ENCODE measurements at regions not wholly inside any gene's neighbourhood (a gene's known extent, or its start where the extent isn't known, plus 50 kb on each side); places are given as distances from the start of the nearest gene placed in this dataset.
A peak's percentile ranks its signal among the peaks of the same experiment; 100 is the strongest.
"Not testable (repeated sequence)": the region's sequence is repeated elsewhere in the genome, so short reads cannot be mapped to it uniquely, and the experiment has no call there.

GRCh38 chr14:58994130-58994529 is 194.3 kb upstream of the DAAM1 start:
- TF ChIP-seq, protein P1, sequence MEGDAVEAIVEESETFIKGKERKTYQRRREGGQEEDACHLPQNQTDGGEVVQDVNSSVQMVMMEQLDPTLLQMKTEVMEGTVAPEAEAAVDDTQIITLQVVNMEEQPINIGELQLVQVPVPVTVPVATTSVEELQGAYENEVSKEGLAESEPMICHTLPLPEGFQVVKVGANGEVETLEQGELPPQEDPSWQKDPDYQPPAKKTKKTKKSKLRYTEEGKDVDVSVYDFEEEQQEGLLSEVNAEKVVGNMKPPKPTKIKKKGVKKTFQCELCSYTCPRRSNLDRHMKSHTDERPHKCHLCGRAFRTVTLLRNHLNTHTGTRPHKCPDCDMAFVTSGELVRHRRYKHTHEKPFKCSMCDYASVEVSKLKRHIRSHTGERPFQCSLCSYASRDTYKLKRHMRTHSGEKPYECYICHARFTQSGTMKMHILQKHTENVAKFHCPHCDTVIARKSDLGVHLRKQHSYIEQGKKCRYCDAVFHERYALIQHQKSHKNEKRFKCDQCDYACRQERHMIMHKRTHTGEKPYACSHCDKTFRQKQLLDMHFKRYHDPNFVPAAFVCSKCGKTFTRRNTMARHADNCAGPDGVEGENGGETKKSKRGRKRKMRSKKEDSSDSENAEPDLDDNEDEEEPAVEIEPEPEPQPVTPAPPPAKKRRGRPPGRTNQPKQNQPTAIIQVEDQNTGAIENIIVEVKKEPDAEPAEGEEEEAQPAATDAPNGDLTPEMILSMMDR (IDR thresholded peaks at IDR 0.05; ENCODE audit: low read depth, low read length) = no peak
- no peak for DNase-seq (ENCODE audit: low read depth in 2 of 2)
- H3K4me3 ChIP-seq (replicated peaks in 1 of 2; ENCODE audit: low read depth in 2 of 2, low read length in 2 of 2) = no peak overlapping the region

GRCh38 chr14:59004012-59004411 is 184.5 kb upstream of the DAAM1 start:
- TF ChIP-seq, protein P1 (IDR thresholded peaks at IDR 0.05; ENCODE audit: low read depth, low read length) = peak; percentile 27
- peak; percentile 30 to 39 for DNase-seq (ENCODE audit: low read depth in 2 of 2)
- H3K4me3 ChIP-seq (replicated peaks in 1 of 2; ENCODE audit: low read depth in 2 of 2, low read length in 2 of 2) = no peak overlapping the region

DNA sequence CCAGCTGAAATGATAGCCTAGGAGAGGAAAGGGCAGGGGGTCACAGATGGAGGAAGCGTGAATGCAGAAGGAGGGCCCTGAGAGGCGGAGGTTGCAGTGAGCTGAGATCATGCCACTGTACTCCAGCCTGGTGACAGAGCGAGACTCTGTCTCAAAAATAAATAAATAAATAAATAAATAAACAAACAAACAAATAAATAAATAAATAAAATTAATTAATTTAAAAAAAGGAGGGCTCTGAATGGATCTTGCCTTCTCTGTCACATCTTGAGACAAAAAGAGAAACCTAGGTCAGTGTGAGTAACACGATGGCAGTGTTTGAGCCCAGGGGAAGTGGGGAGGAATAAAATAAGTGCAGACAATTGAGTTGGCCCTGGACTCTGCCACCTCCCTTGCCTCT is 182.3 kb upstream of the DAAM1 start:
- DNase-seq (ENCODE audit: low read depth in 2 of 2); H3K4me3 ChIP-seq (replicated peaks in 1 of 2; ENCODE audit: low read depth in 2 of 2, low read length in 2 of 2): not testable (repeated sequence)

DNA sequence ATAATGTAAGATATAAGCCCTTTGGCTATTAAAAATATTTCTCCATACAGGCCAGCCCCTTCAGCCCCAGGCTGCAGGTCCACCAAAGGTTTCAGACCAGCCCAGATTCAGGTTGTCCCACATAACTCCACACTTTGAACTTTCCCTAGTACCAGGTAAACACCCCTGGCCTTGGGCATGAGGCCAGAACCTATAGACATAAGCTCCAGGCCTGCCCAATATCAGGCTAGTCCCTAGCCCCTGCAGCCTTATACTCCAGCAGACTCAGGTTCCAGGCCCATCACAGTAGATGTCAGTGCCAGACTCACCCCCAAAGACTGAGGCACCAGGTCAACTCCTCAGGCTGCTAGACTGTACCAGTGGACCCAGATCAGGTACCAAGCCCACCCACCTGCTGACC is 178.5 kb upstream of the DAAM1 start:
- no peak for DNase-seq (ENCODE audit: low read depth in 2 of 2)
- no peak overlapping the region for H3K4me3 ChIP-seq (replicated peaks in 1 of 2; ENCODE audit: low read depth in 2 of 2, low read length in 2 of 2)

GRCh38 chr14:59013672-59014298 is 174.7 kb upstream of the DAAM1 start:
- TF ChIP-seq, protein P1 (IDR thresholded peaks at IDR 0.05; ENCODE audit: low read depth, low read length) = no peak
- DNase-seq (ENCODE audit: low read depth in 2 of 2) = peak; percentile 19 to 85
- H3K4me3 ChIP-seq (replicated peaks in 1 of 2; ENCODE audit: low read depth in 2 of 2, low read length in 2 of 2) = no peak overlapping the region

More for the DNA sequence above, 178.5 kb upstream of the DAAM1 start:
- TF ChIP-seq, protein P1 (IDR thresholded peaks at IDR 0.05; ENCODE audit: low read depth, low read length) = no peak

DNA sequence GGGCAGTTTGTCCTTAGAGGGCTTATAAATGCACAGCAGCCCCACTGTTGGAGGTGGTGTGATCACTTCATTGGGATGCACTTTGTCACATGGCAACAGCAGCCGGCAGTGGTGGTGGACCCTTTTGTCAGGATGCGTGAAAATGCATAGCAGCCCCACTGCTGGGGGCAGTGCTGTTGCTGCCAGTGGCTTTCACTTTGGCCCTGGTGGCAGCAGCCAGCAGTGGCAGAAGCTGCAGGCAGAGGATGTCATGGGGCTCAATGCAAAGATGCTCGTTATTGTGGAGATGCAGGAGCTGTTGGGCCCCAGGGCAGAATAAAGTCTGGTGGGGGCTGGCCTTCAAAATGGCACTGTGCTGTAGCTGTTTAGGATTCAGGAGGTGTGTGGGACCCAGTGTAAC is 173.0 kb upstream of the DAAM1 start:
- DNase-seq (ENCODE audit: low read depth in 2 of 2) = no peak
- H3K4me3 ChIP-seq (replicated peaks in 1 of 2; ENCODE audit: low read depth in 2 of 2, low read length in 2 of 2) = no peak overlapping the region
- TF ChIP-seq, protein P1 (IDR thresholded peaks at IDR 0.05; ENCODE audit: low read depth, low read length) = no peak

DNA sequence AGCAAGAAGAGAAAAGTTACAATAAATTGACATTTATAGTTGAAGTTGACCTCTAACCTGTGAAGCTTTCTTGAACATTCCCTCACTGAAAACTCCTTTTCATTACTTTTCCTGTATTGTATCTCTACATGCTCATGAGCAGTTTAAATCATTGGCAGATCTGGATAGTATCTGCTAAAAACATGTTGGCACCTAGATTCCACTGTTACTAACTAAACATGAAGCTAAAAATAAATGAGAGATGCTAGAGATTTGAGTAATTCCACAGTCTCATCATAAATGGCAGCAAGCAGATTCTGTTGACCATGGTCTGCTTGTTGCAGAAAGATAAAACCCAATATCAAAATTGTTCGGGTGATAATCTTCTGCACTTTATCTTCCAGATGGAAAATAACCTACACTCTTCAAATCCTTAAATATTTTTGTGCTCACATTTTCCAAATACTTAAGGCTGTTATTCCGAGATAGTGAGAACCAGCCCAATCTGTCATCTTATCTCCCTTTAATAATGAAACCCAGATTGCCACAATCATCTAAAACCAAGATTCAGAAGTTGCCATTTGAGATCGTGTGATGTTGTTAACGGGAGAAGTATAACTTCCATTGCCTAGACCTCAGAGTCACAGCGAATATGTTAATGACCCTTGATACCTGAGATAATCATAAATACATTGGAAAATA is 171.0 kb upstream of the DAAM1 start:
- no peak for DNase-seq (ENCODE audit: low read depth in 2 of 2)
- no peak overlapping the region for H3K4me3 ChIP-seq (replicated peaks in 1 of 2; ENCODE audit: low read depth in 2 of 2, low read length in 2 of 2)
- TF ChIP-seq, protein P1 (IDR thresholded peaks at IDR 0.05; ENCODE audit: low read depth, low read length) = no peak

All from cardiac fibroblast (primary cell).